ENCODE measurements at regions not wholly inside any gene's neighbourhood (a gene's known extent, or its start where the extent isn't known, plus 50 kb on each side); places are given as distances from the start of the nearest gene placed in this dataset.

DNA sequence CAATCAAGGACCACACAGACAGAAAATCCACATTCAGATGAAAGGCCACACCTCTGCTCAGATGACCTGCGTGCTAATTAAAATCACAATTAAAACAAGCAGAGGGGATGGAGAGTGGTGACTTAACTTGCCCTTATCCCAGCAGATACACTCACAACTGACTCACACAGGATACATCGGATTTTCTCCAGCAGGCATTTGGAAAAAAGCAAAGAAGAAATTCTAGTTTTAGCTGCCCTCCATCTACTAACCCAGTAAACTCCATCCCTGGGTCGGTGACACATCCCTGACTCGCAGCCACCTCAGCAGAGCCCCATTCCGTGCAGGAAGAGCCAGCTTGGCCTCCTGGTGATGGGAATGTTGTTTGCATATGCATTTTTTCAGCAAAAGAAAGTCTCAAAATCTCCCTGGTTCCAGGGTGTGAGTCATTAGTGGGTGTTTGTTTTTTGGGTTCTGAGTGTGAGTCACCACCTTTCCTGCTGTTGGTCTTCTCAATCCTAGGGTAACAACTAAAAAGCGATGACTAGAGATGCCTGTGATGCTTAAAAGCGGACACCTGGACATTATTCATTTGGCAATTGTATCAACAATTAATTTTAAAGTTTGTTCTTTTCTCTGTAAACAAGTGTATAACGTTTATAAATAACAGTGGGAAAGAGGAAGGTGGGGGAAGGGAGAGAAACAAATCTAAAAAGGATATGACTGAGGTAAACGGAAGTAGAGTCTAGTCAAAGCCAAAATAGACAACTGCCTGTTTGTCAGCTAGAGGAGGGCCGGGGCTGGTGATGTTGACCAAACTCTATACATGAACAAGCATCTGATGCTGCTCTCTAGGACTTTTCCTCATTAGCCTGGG, 49.8 kb upstream of the SLC4A7 start (continued):
- TF ChIP-seq, protein P1, sequence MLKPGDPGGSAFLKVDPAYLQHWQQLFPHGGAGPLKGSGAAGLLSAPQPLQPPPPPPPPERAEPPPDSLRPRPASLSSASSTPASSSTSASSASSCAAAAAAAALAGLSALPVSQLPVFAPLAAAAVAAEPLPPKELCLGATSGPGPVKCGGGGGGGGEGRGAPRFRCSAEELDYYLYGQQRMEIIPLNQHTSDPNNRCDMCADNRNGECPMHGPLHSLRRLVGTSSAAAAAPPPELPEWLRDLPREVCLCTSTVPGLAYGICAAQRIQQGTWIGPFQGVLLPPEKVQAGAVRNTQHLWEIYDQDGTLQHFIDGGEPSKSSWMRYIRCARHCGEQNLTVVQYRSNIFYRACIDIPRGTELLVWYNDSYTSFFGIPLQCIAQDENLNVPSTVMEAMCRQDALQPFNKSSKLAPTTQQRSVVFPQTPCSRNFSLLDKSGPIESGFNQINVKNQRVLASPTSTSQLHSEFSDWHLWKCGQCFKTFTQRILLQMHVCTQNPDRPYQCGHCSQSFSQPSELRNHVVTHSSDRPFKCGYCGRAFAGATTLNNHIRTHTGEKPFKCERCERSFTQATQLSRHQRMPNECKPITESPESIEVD (tag by site-specific recombination; IDR thresholded peaks at IDR 0.05): peak; percentile 86
- TF ChIP-seq ZNF768 (tag by site-specific recombination; IDR thresholded peaks at IDR 0.05) (no peak), ZNF16 (tag by site-specific recombination; IDR thresholded peaks at IDR 0.05; ENCODE audit: low read depth) (no peak), ZNF274 (IDR thresholded peaks at IDR 0.05; ENCODE audit: low read length) (no peak), ZNF274 (tag by site-specific recombination; IDR thresholded peaks at IDR 0.05; ENCODE audit: borderline replicate concordance) (no peak), ZNF37A (tag by site-specific recombination; IDR thresholded peaks at IDR 0.05) (no peak), ZNF366 (tag by site-specific recombination; conservative IDR thresholded peaks at IDR 0.05) (peak; percentile 73; the same call in 1 of the 2 replicates), SCRT2 (tag by site-specific recombination; IDR thresholded peaks at IDR 0.05) (no peak), ZSCAN16 (tag by site-specific recombination; IDR thresholded peaks at IDR 0.05) (no peak), ZEB2 (tag by site-specific recombination; IDR thresholded peaks at IDR 0.05) (peak; percentile 60; the same call in 1 of the 2 replicates), OVOL3 (tag by site-specific recombination; IDR thresholded peaks at IDR 0.05) (no peak), EGR2 (tag by site-specific recombination; IDR thresholded peaks at IDR 0.05; ENCODE audit: low read depth) (no peak), ZNF544 (tag by site-specific recombination; IDR thresholded peaks at IDR 0.05) (no peak), ZNF560 (tag by site-specific recombination; IDR thresholded peaks at IDR 0.05; ENCODE audit: borderline replicate concordance) (no peak), ZNF629 (tag by site-specific recombination; IDR thresholded peaks at IDR 0.05) (peak; percentile 63), ZNF433 (tag by site-specific recombination; IDR thresholded peaks at IDR 0.05; ENCODE audit: low read depth) (no peak), ZNF2 (tag by site-specific recombination; IDR thresholded peaks at IDR 0.05) (no peak), ZNF157 (tag by site-specific recombination; IDR thresholded peaks at IDR 0.05) (no peak), ZIC2 (tag by site-specific recombination; IDR thresholded peaks at IDR 0.05) (peak; percentile 21; the same call in 1 of the 2 replicates), SETDB1 (IDR thresholded peaks at IDR 0.05; ENCODE audit: insufficient read length, low read length) (no peak), ZNF202 (tag by site-specific recombination; IDR thresholded peaks at IDR 0.05; ENCODE audit: borderline replicate concordance) (no peak), OSR2 (tag by site-specific recombination; IDR thresholded peaks at IDR 0.05) (no peak), ZXDB (tag by site-specific recombination; IDR thresholded peaks at IDR 0.05) (no peak), ZNF114 (tag by site-specific recombination; IDR thresholded peaks at IDR 0.05) (no peak), ZNF23 (tag by site-specific recombination; IDR thresholded peaks at IDR 0.05; ENCODE audit: borderline replicate concordance) (no peak), SP7 (tag by site-specific recombination; IDR thresholded peaks at IDR 0.05) (peak; percentile 67; the same call in 1 of the 2 replicates), ZNF555 (tag by site-specific recombination; conservative IDR thresholded peaks at IDR 0.05) (no peak), PRDM1 (tag by site-specific recombination; IDR thresholded peaks at IDR 0.05) (peak; percentile 88), ZNF600 (tag by site-specific recombination; IDR thresholded peaks at IDR 0.05) (0 out of 2 replicates have a peak, but pooled peaks have one; percentile 26), HOXC10 (CRISPR knock-in tag; IDR thresholded peaks at IDR 0.05) (no peak)
- TF ChIP-seq, protein P2, sequence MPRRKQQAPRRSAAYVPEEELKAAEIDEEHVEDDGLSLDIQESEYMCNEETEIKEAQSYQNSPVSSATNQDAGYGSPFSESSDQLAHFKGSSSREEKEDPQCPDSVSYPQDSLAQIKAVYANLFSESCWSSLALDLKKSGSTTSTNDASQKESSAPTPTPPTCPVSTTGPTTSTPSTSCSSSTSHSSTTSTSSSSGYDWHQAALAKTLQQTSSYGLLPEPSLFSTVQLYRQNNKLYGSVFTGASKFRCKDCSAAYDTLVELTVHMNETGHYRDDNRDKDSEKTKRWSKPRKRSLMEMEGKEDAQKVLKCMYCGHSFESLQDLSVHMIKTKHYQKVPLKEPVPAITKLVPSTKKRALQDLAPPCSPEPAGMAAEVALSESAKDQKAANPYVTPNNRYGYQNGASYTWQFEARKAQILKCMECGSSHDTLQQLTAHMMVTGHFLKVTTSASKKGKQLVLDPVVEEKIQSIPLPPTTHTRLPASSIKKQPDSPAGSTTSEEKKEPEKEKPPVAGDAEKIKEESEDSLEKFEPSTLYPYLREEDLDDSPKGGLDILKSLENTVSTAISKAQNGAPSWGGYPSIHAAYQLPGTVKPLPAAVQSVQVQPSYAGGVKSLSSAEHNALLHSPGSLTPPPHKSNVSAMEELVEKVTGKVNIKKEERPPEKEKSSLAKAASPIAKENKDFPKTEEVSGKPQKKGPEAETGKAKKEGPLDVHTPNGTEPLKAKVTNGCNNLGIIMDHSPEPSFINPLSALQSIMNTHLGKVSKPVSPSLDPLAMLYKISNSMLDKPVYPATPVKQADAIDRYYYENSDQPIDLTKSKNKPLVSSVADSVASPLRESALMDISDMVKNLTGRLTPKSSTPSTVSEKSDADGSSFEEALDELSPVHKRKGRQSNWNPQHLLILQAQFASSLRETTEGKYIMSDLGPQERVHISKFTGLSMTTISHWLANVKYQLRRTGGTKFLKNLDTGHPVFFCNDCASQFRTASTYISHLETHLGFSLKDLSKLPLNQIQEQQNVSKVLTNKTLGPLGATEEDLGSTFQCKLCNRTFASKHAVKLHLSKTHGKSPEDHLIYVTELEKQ (tag by site-specific recombination; IDR thresholded peaks at IDR 0.05; ENCODE audit: borderline replicate concordance): no peak
- TF ChIP-seq, protein P3, sequence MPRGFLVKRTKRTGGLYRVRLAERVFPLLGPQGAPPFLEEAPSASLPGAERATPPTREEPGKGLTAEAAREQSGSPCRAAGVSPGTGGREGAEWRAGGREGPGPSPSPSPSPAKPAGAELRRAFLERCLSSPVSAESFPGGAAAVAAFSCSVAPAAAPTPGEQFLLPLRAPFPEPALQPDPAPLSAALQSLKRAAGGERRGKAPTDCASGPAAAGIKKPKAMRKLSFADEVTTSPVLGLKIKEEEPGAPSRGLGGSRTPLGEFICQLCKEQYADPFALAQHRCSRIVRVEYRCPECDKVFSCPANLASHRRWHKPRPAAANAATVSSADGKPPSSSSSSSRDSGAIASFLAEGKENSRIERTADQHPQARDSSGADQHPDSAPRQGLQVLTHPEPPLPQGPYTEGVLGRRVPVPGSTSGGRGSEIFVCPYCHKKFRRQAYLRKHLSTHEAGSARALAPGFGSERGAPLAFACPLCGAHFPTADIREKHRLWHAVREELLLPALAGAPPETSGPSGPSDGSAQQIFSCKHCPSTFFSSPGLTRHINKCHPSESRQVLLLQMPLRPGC (tag by site-specific recombination; IDR thresholded peaks at IDR 0.05): peak; percentile 33; the same call in 1 of the 2 replicates
- TF ChIP-seq, protein P4, sequence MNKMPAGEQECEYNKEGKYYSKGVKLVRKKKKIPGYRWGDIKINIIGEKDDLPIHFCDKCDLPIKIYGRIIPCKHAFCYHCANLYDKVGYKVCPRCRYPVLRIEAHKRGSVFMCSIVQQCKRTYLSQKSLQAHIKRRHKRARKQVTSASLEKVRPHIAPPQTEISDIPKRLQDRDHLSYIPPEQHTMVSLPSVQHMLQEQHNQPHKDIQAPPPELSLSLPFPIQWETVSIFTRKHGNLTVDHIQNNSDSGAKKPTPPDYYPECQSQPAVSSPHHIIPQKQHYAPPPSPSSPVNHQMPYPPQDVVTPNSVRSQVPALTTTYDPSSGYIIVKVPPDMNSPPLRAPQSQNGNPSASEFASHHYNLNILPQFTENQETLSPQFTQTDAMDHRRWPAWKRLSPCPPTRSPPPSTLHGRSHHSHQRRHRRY (tag by site-specific recombination; IDR thresholded peaks at IDR 0.05): no peak

Measured in HEK293 (cell line).